ENCODE measurements at regions not wholly inside any gene's neighbourhood (a gene's known extent, or its start where the extent isn't known, plus 50 kb on each side); places are given as distances from the start of the nearest gene placed in this dataset.

DNA sequence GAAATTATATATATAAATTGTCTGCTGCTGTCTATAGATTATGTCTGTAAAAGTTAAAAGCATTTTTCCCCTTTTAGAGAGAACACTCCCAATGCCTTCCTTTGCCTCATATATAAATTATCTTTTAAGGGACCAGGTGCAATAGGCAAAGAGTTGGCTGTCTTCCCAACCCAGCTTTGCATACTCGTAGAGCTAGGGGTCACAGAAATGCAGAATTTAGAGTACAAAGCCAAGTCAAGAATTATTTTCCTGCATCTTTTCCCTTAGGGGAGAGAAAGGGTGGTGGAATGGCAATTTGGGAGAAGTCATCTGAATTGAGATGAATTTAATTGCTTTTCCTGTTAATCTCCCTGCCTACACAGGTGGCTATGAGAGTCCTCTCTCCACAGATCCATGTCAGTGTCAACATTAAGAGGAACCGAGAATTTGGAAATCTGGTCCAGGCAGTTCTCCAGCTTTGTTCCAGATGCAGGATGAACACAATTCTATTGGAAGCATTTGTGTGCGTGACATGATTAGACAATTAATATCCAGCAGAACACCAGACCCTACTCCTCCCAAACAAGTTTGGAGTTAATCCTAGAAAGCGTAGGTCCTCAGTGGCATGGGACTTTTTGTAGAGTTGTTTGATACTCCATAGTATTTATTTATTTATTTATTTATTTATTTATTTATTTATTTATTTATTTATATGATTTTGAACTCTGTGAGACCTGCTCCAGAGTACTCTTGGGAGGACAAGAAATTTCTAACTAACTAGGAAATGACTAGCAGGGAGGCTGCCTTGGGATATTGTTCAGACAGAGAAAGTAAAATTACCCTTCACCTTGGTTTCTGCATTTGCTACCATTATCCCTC is 80.3 kb upstream of the SKAP2 start:
- Histone ChIP-seq H3K36me3 (ENCODE audit: control insufficient read depth, insufficient read depth, low read length) (no peaks in the 10 kb centered on the region), H3K4me1 (replicated peaks in 1 of 2; ENCODE audit: control insufficient read depth in 2 of 2, insufficient read depth in 2 of 2, low read length in 2 of 2) (no peaks in the 10 kb centered on the region), H3K9me3 (replicated peaks; ENCODE audit: control insufficient read depth, insufficient read depth, low read depth, low read length) (no peaks in the 10 kb centered on the region), H3K27me3 (ENCODE audit: control insufficient read depth in 2 of 2, insufficient read depth in 2 of 2, low read length in 2 of 2) (peaks cover 0 to 2% of the 10 kb centered on the region in 2 experiments; a peak in 1 of 5 replicates), H3K27ac (ENCODE audit: extremely low read depth, low read depth, low read length) (no peak overlapping the region), H2AFZ (ENCODE audit: low read depth, low read length) (no peak overlapping the region), H3K9ac (ENCODE audit: insufficient read depth in 1 of 2, low read depth in 2 of 2, low read length in 2 of 2) (no peak overlapping the region), H3K4me3 (no peak overlapping the region), H3K9me1 (ENCODE audit: control insufficient read depth, insufficient read depth, low read length) (no peaks in the 10 kb centered on the region), H4K20me1 (replicated peaks; ENCODE audit: control insufficient read depth, insufficient read depth, low read length) (no peaks in the 10 kb centered on the region), H3K79me2 (ENCODE audit: control insufficient read depth, insufficient read depth, low read length) (no peaks in the 10 kb centered on the region), H3K4me2 (ENCODE audit: insufficient read depth, low read length) (no peak overlapping the region)
- CTCF ChIA-PET (ENCODE audit: low intra/inter-chr PET ratio) = no interaction called here
- in situ Hi-C loops (cut with MboI) = no loop called here
- ATAC-seq (no peak), FAIRE-seq (no peak), DNase-seq (ENCODE audit: extremely low read depth in 1 of 4, low spot score in 3 of 4) (no peak)
- 0% methylated on average over 4 of the region's 4 CpGs for WGBS (ENCODE audit: insufficient coverage, low coverage, missing lambda C conversion rate)
- intact Hi-C loops (cut with micrococcal nuclease) = no loop called here
- no TSS peak for BruUV-seq (replicated peaks)
- POLR2A ChIA-PET = no interaction called here
- TF ChIP-seq ZKSCAN3 (CRISPR knock-in tag; IDR thresholded peaks at IDR 0.05) = no peak

DNA sequence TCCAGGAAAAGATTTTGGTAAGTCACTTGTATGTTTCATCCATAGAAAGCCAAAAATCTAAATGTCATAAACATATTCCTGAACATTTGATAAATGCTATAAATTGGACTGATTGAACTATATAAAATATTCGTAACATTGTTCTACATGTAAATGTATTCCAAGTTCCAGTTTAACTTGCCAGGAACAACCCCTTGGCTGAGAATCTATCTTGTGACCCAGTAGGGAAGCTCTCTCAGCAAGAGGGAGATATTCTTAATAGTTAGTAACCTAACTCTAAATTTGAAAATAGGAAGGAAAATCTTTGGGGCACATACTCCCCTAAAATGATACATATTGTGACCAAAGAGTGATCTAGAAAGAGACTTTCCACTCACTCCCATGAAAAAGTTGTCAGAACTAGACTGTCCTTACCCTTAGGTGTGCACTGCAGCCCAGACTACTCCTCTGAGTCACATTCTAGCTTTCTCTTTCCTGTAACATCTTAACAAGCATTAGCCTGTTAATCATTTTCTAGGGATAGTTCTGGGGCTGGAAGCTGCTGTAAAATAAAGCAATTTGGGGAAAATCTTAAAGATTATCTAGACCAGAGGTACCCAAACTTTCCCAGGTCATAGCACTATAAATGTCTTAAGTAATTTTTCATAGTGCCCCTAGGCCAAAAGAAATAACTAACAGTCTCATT is 73.7 kb upstream of the SKAP2 start:
- in situ Hi-C loops (cut with MboI) = no loop called here
- POLR2A ChIA-PET = no interaction called here
- Histone ChIP-seq H3K9me3 (replicated peaks; ENCODE audit: control insufficient read depth, insufficient read depth, low read depth, low read length) (no peaks in the 10 kb centered on the region), H3K27me3 (ENCODE audit: control insufficient read depth in 2 of 2, insufficient read depth in 2 of 2, low read length in 2 of 2) (peaks cover 0 to 2% of the 10 kb centered on the region in 2 experiments; a peak in 1 of 5 replicates), H3K9ac (ENCODE audit: insufficient read depth in 1 of 2, low read depth in 2 of 2, low read length in 2 of 2) (no peak overlapping the region), H3K27ac (ENCODE audit: extremely low read depth, low read depth, low read length) (no peak overlapping the region), H3K79me2 (ENCODE audit: control insufficient read depth, insufficient read depth, low read length) (no peaks in the 10 kb centered on the region), H3K4me2 (ENCODE audit: insufficient read depth, low read length) (no peak overlapping the region), H2AFZ (ENCODE audit: low read depth, low read length) (no peak overlapping the region), H3K4me1 (replicated peaks in 1 of 2; ENCODE audit: control insufficient read depth in 2 of 2, insufficient read depth in 2 of 2, low read length in 2 of 2) (no peaks in the 10 kb centered on the region), H4K20me1 (replicated peaks; ENCODE audit: control insufficient read depth, insufficient read depth, low read length) (no peaks in the 10 kb centered on the region), H3K36me3 (ENCODE audit: control insufficient read depth, insufficient read depth, low read length) (no peaks in the 10 kb centered on the region), H3K4me3 (no peak overlapping the region), H3K9me1 (ENCODE audit: control insufficient read depth, insufficient read depth, low read length) (no peaks in the 10 kb centered on the region)
- DNase-seq (ENCODE audit: extremely low read depth in 1 of 4, low spot score in 3 of 4) = no peak
- intact Hi-C loops (cut with micrococcal nuclease) = no loop called here
- no peak for TF ChIP-seq FOXJ3 (CRISPR knock-in tag; IDR thresholded peaks at IDR 0.05)
- TF ChIP-seq TEAD4 (IDR thresholded peaks at IDR 0.05; ENCODE audit: low read length) = no peak
- no peak for TF ChIP-seq TEAD4 (CRISPR knock-in tag; IDR thresholded peaks at IDR 0.05; ENCODE audit: borderline replicate concordance)
- no peak for TF ChIP-seq TEAD2 (tag; IDR thresholded peaks at IDR 0.05)
- TF ChIP-seq RFX7 (CRISPR knock-in tag; IDR thresholded peaks at IDR 0.05) = no peak
- no peak for TF ChIP-seq ZC3H8 (IDR thresholded peaks at IDR 0.05)
- TF ChIP-seq HNRNPK (IDR thresholded peaks at IDR 0.05; ENCODE audit: low read depth, low read length, poor library complexity, severe bottlenecking) = no peak
- no peak for TF ChIP-seq PRPF4 (IDR thresholded peaks at IDR 0.05; ENCODE audit: insufficient read depth, low read depth, low read length, poor library complexity, severe bottlenecking)
- TF ChIP-seq RBM34 (IDR thresholded peaks at IDR 0.05; ENCODE audit: borderline replicate concordance, insufficient read depth, low read length) = no peak
- TF ChIP-seq RAD51 (IDR thresholded peaks at IDR 0.05; ENCODE audit: borderline replicate concordance, low read depth) = no peak
- TF ChIP-seq PHF20 (IDR thresholded peaks at IDR 0.05; ENCODE audit: partially characterized antibody) = no peak
- no peak for ATAC-seq
- no TSS peak for BruUV-seq (replicated peaks)
- CTCF ChIA-PET (ENCODE audit: low intra/inter-chr PET ratio) = no interaction called here
- FAIRE-seq = no peak
- 0% methylated on average over 1 of the region's 1 CpG for WGBS (ENCODE audit: insufficient coverage, low coverage, missing lambda C conversion rate)

All from K562 (cell line).